Stimulated activated CD8-positive, alpha-beta memory T cell treated with anti-CD3 and anti-CD28 coated beads, Interleukin-12 subunit alpha, Interleukin-12 subunit beta, amount 100 ng/mL, for 1 hour (primary cell): ENCODE measurements at regions not wholly inside any gene's neighbourhood (a gene's known extent, or its start where the extent isn't known, plus 50 kb on each side); places are given as distances from the start of the nearest gene placed in this dataset.
"Not testable (repeated sequence)": the region's sequence is repeated elsewhere in the genome, so short reads cannot be mapped to it uniquely, and the experiment has no call there.

Source experiments
- DNase-seq: peaks from one replicate; pipeline ENCODE4 v3.0.0-alpha.2; 2020; ENCODE audit warnings: low read depth

DNA sequence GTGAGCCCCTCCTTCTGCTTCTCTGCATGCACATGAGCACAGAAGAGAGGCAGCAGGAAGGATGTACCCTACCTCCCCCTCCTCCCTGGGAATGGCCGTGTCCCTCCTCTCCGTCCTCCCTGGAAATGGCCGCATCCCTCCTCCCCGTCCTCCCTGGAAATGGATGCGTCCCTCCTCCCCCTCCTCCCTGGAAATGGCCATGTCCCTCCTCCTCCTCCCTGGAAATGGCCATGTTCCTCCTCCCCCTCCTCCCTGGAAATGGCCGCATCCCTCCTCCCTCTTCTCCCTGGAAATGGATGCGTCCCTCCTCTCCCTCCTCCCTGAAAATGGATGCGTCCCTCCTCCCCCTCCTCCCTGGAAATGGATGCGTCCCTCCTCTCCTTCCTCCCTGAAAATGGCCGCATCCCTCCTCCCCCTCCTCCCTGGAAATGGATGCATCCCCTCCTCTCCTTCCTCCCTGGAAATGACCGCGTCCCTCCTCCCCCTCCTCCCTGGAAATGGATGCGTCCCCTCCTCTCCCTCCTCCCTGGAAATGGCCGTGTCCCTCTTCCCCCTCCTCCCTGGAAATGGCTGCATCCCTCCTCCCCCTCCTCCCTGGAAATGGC lies 428.6 kb downstream of the AACS start:
- no peak for DNase-seq

DNA sequence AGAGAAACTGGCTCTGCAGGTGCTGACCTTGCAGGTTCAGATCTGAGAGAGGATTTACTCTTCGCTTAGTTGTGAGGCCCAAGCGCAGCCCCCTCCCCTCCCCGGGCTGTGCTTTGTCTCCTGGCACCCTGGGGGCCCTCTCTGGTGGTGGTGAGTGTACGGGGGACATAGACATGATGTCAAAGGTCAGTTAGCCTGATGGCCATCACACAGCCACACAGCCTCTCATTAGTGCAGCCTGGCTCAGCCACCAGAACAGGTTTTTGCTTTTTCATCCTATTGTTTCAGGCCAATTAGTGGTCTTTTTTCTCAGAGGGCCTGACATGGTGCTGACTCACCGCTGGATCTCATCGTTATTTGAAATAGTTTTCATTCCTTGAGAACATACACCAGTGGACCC lies 437.9 kb downstream of the AACS start:
- no peak for DNase-seq

DNA sequence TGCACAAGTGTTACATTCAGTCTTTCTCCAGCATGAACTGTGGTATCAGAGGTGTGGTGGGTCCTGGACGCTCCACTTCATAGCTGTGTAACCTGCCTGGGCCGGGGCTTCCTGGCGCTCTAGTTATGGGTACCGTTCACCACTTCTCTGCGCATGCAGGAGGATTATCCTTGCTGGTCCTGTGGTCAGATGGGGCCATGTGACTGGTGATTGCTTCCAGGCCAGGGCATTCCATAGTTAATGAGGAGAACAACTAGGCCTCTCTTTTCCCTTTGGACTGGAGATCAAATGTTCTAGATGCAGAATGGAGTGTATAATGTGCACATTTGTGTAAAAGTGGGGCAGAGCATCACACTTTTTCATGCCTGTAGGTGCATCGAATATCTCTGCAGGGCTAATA lies 444.0 kb downstream of the AACS start:
- no peak for DNase-seq

DNA sequence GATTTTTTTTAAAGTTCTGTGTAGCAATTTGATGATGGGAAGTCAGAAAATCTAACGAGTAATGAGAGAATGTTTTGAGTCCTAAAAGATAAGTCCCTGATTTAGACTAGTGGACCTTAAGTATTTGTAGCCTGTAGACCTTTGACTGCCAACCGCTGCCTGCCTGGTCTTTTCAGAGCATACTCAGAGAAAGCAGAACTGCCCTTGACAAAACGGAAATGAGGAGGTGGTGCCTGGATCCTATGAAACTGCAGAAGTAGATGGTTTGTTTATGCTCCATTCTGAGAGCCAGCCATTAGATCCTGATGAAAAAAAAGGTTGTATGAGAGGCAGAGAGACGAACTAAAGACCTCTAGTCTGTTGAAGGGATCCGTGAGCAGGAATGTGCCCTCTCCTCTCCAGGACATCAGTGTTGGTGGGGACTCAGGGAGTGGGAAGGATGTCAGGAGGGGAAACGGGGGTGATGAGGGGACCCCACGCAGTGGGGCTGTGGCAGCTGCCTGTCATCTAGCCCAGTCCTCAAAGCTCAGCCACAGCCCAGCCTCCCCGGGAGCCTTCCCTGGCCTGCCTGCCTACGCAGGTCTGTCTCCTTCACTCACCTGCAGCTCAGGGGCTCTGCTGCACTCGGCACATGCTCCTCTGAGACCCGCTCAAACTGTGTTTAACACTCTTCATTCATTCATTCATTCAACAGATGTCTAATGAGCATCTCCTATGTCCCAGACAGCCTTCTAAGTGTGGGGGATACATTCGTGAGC lies 447.5 kb downstream of the AACS start:
- DNase-seq, result no peak

DNA sequence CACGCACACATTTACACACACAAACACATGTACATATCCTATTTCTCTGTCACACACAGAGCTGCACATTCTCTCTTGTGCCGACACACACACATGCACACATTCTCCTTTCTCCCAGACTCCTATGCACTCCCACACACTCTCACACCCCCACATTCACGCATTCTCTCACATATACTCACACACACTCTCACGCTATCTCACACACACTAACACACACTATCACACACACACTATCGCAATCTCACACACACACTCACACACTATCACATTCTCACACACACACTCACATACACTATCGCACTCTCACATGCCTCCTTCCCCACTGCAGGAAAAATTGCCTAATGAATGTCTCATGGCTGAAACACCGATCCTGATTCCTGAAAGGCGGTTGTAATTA lies 450.7 kb downstream of the AACS start:
- no peak for DNase-seq

DNA sequence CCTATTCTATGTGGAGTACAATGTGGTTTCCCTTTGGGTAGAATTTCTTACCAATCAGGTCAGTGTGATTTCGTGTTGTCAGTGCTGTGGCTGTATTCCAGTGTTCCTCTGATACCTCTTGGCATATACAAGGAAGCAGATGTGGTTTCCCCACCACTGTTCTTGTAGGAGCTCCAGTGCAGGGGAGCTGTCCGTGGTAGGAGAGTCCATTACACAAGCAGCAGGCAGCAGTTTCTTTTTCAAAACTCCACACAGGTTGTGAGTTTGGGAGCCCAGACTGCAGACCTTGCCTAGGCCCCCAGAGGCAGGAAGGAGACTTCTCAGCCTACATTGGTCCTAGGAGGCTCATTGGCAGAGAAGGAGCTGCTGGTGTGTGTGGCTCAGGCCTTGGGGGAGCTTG lies 452.8 kb downstream of the AACS start:
- no peak for DNase-seq

DNA sequence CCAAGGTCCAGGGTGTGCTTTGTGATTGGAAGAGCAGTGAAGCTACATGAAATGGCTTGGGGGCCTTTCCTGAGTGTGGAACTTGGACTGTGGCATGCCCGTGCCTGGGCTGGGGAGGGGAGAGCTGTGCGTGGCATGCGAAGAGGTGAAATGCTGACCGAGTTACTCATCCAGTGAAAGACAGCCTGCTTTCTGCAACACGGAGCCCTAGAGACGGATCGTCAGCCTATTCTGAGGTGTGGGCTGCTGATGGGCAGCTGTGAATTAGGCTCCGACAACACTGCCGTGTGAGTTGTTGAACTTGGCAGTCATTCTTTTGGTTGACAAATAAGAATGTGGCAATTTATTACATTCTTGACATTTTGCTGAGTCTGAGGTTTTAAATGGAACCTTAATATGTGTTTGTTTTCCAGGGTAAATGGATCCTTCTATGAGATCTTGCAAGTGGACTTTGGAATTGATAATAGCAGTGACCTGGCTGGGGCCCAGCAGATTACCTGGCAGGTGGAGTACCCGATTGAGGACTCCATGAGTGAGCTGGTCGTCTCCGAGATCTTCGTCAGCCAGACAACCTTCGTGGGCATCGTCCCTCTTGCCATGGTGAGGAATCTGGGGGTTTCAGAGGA lies 453.9 kb downstream of the AACS start:
- DNase-seq, result no peak

DNA sequence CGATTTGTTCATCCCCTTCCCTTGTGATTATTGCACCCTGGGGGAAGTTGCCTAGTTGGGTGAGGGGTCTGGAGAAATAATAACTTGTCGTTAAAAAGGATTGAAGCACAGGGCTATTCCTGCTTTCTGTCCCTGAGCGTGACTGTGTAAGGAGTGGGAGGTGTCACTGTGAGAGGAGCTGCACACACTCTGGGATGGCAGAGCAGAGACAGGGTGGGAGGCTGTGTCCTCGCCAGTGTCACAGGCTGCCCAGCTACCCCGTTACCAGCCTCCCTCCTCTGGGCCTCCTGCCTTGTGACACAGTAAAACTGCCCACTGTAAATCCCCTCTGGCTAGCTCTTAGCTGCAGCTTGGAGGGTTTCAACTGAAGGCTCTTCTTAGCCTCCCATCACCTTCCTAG lies 460.6 kb downstream of the AACS start:
- no peak for DNase-seq

DNA sequence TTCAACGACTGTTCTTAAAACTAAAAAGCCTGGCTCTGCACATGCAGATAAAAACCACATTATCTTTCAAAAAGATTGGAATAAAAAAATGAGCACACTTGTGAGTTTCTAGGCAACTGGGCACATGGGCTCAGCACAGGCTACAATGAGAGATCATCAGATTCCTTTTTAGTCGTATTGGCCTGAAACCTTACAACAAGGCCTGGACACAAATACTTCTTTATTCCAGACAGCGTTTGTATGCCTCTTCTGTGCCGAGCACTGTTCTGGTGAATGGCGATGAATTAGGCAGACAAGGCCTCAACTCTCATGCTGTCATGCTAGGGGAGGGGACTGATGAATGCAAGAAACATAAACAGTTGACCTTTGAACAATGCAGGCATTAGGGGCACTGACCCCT lies 463.0 kb downstream of the AACS start:
- DNase-seq, result no peak

DNA sequence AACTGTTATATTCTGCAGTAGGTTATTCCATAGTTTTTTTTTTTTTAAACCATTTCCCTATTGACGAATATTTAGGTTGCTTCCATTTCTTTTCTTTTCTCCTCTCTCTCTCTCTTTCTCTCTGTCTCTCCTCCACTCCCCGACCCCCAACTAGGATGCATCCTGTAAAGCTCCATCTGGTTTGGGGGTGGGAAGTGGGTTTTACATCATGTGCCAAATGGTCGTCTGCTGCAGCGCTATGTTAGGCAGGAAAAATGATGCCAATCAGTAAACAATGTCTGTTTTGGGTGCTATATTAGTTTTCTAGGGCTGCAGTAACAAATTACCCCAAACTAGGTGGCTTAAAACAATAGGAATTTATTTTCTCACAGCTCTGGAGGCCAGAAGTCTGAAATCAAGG lies 465.0 kb downstream of the AACS start:
- DNase-seq, result no peak

DNA sequence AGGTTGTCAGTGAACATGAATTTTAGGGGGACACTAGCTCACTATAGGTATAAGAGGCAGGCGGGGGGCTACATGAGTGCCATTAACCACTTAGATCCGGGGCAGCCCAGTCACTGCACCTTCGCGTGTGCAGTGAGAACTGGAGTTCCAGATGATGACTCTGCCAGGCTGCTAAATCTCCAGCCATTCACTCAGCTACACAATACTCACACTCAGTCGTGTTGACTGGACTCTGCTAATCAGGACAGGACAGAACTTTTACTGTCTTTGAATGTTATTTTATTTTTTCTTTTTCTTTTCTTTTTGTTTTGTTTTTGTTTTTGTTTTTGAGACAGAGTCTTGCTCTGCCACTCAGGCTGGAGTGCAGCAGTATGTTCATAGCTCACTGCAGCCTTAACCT lies 465.6 kb downstream of the AACS start:
- DNase-seq, result no peak

DNA sequence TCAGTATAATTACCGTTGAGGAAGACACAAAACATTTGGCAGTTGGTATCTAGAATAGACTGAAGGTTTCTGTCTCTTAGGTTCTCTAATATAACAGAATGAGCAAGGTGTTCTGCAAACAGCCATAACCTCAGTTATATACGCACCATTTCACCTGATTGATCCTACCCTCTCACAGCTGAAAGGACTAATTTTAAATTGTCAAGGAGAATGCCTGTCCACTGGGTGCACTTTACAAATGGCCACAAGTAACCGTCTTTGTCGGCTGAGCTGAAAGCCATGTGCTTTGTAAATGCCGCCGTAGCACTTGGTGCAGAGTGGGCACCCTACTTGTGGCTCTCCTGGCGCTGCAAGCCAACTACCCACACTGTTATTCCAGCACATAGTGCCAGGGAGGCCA lies 466.3 kb downstream of the AACS start:
- no peak for DNase-seq

DNA sequence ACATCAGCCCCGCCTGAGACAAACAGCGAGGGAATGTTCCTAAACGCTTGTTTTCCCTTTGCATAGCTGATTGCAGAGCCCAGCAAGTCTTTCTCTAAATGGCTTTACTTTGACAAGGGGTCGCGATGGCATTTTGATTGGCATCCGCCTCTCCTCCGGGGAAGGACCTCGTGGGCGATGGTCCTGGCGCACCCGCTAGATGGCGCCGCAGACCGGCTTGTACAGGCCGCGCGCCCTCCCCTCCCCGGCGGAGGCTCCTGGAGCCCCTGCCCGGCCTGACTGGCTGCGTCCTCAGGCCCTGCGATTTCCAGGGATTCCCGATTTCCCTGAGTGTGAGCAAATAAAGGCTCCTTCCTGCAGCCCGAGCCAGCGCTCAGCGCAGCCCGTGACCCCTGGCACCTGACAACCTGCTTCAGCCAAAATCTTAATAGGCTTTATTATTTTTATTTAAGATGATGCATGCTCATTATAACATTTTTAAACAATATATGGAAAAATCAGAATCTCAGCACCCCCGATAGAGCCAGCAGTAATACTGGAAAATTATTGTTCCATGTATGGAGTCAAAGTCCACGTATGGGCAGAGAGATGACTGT lies 468.3 kb downstream of the AACS start:
- DNase-seq, result no peak

DNA sequence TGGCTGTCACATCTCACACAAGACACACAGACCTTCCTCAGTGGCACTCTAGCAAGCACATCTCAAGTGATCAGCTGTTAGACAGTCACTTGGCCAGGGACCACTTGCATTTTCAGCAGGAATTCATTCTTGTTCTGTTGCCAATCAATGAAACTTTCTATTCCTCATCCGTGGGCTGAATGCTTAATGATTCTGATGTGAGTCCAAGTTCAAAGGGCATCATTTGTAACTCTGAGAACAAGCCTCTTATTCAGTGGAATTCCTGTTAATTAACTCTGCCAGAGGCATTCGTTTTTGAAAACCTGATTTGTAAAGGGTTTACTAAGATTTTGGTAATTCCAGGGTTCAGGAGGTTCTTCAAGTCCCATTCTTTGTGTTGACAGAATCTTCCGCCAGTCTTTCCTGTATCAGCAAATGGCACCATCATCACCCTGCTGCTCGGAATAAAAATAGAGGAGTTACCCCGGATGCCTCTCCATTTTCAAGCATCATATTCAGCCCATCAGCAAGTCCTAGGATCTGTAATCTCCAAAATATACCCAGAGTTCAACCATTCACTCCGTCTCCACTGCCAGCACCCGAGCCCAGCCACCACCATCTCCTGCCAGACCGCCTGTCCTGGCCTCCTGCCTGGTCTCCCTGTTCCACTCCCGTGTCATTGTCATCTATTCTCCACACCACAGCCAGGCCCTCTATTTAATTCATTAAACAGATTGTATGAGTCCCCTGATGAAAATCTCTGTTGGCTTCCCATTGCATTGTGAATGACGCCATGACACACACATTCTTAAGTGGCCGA lies 473.4 kb downstream of the AACS start:
- DNase-seq, result no peak

DNA sequence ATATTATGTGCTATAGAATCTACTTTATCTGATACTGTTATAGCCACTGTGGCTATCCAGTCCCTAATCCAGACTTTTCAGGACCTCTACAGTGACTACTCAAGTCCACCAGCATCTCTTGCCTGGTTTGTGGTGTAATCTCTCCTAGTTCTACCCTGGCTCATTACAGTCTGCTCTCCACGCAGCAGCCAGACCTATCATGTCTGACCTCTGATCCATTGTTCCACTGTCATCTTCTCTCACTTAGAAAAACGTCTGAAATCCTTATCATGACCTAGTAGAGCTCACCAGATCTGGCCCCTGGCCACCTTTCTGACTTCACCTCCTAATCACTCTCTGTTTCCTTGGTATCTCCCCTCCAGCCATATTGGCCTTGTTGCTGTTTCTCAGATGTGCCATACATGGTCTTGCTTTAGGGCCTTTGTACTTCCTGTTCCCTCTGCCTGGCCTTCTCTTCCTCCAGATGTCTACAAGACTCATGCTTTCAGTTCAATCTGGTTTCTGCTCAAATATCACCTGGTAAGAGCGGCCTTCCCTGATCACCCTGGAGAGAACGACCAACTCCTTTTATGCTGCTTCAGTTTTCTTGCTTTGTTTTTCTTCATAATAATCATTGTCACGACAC lies 475.5 kb downstream of the AACS start:
- DNase-seq, result no peak

DNA sequence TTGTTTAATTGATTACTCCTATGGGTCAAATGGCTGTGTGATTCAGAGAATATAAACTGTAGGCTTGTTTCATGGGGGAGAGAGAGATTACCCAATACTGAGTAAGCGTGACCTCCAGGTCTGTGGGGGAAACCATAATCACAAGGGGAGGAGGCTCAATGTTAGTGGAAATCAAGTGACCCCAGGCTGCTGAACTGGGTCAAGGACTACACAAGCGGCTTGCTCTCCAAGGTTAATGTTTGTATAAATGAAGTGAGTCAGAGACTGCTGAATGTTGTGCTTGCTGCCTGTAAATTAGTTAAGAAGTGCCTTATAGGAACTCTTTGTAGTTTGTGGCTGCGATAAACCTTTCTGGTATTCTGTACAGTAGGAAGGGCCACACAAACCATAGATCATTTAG lies 479.7 kb downstream of the AACS start:
- DNase-seq, result no peak

DNA sequence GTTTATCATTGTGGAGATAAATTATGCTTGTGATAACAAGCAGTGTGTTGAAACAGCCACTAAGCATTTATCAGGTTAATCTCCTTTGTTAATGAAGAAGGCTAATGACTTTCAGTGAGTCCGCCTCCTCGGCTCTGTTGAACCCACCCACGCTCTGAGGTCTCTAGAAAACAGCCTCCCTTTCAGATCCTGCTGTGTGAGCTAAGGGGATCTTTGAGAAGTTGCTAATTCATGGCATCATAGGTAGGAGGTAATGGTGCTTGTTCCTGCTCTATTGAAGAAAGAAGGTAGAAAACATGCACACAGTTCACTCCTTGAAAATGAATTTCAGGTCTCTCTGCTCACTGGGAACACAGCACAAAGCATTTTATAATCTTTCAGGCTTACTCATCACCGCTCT lies 483.9 kb downstream of the AACS start:
- DNase-seq, result no peak

DNA sequence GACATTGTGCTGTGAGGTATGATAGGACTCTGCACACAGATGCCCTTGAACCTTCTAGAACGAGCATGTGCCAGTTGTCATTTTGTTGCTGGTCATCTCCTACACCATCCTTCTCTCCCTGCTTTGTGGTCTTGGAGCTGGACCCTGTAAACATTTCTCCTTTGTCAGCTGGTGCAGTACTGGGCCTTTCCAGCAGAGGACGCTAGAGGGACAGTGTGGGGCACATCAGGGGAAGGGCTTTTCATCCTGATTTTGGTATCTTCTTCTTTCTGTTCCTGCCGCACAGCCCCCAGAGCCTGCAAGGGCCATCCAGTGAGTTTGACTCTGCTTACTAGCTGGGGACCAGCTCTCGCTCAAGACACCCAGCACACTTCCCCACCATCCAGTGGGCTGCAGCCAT lies 484.6 kb downstream of the AACS start:
- no peak for DNase-seq

DNA sequence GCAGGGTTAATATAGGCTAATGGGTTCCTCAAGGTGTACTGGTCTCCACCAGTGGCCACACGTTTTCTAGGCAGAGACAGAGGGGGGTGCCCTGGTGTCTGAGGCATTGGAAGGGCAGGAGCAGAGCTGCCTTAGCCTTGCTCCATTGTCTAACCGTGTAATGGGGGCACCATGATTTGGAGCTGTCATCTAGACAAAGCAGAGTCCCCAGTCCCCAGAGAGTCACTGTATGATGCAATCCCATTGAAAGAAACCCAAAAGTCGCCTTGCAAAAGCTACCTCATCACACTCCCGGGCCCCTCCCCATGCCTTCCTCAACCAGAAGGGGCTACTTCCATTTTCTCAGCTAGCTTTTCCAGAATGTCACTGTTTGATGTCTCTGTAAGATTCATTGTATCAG lies 487.1 kb downstream of the AACS start:
- DNase-seq, result no peak

DNA sequence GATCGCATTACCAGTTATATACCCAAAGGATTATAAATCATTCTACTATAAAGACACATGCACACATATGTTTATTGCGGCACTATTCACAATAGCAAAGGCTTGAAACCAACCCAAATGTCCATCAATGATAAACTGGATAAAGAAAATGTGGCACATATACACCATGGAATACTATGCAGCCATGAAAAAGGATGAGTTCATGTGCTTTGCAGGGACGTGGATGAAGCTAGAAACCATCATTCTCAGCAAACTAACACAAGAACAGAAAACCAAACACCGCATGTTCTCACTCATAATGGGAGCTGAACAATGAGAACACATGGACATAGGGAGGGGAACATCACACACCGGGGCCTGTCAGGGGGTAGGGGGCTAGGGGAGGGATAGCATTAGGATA lies 495.8 kb downstream of the AACS start:
- DNase-seq, result not testable (repeated sequence)

DNA sequence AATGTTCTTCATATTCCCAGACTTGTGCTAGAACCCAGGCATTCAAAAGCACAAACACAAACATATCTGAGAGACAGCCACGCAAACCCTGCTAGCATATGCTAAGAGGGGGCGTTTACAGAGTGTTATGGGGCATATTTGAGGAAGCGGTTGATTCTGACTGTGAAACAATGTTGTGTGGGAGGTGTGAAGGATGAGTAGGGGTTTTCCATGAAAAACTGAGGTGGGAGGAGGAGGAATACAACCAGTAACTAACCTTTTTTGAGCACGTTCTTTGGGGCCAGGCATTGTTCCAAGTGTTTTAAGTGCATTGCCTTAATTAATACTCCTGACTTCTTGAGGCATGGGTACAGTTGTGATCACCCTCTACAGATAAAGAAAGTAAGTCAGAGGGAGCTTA lies 499.5 kb downstream of the AACS start:
- DNase-seq, result no peak

DNA sequence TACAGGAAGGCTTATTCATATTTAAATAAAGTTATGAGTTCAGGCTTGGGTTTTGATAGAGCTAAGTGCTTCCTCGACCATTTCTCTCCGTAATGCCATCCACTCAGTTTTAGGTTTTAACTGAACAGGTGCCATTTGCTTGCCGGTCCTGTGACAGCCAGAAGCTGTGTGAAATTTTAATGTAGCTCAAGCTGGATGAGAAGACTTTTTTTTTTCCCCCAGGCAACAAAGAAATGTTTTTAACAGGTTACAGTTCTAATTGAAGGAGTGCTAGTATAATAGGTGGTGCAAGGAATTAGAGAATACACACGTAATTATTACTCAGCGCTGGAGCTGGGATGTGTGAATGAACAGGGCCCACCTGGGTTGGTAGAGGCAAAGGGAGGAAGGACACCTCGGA lies 502.3 kb downstream of the AACS start:
- no peak for DNase-seq
